ENCODE measurements at regions not wholly inside any gene's neighbourhood (a gene's known extent, or its start where the extent isn't known, plus 50 kb on each side); places are given as distances from the start of the nearest gene placed in this dataset.
"Not testable (repeated sequence)": the region's sequence is repeated elsewhere in the genome, so short reads cannot be mapped to it uniquely, and the experiment has no call there.

GRCh38 chr4:72690771-72691170, 121.8 kb upstream of the ADAMTS3 start:
- H3K27ac ChIP-seq: no peak overlapping the region
- no peak overlapping the region for H3K9ac ChIP-seq (ENCODE audit: insufficient read length)
- no peak for DNase-seq (ENCODE audit: low read depth, low spot score)
- no peaks in the 10 kb centered on the region for H3K9me3 ChIP-seq (ENCODE audit: low read depth, low read length)
- no peaks in the 10 kb centered on the region for H3K36me3 ChIP-seq (ENCODE audit: insufficient read depth, low read length)
- H3K4me3 ChIP-seq: no peak overlapping the region
- TF ChIP-seq POLR2AphosphoS5 (IDR thresholded peaks at IDR 0.05; ENCODE audit: borderline replicate concordance, low read depth, low read length) (no peak), EZH2 (IDR thresholded peaks at IDR 0.05) (no peak), FOXP2 (optimal IDR thresholded peaks at IDR 0.05; ENCODE audit: control extremely low read depth, extremely low read length, insufficient read depth) (no peak)

GRCh38 chr4:72689923-72690322, 120.9 kb upstream of the ADAMTS3 start:
- no peak overlapping the region for H3K9ac ChIP-seq (ENCODE audit: insufficient read length)
- DNase-seq (ENCODE audit: low read depth, low spot score): no peak
- TF ChIP-seq EZH2 (IDR thresholded peaks at IDR 0.05): no peak
- no peak overlapping the region for H3K27ac ChIP-seq
- H3K36me3 ChIP-seq (ENCODE audit: insufficient read depth, low read length): no peaks in the 10 kb centered on the region
- H3K4me3 ChIP-seq: no peak overlapping the region
- H3K9me3 ChIP-seq (ENCODE audit: low read depth, low read length): no peaks in the 10 kb centered on the region

DNA sequence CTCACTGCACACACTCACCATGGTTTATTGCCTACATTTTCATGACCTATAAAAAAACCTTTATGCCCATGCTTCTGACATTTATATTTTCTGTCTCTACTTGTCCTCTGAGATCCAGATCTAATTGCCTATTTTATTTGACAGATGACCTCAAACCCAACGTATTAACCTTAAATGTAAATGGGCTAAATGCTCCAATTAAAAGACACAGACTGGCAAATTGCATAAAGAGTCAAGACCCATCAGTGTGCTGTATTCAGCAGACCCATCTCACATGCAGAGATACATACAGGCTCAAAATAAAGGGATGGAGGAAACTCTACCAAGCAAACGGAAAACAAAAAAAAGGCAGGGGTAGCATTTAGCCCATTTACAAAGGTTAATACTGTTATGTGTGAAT, 117.4 kb upstream of the ADAMTS3 start:
- not testable (repeated sequence) for H3K9ac ChIP-seq (ENCODE audit: insufficient read length); H3K4me3 ChIP-seq; H3K9me3 ChIP-seq (ENCODE audit: low read depth, low read length); H3K36me3 ChIP-seq (ENCODE audit: insufficient read depth, low read length); H3K27ac ChIP-seq; DNase-seq (ENCODE audit: low read depth, low spot score)

- no peak overlapping the region for H3K4me3 ChIP-seq
- no peaks in the 10 kb centered on the region for H3K36me3 ChIP-seq (ENCODE audit: insufficient read depth, low read length)
- no peak for DNase-seq (ENCODE audit: low read depth, low spot score)
- H3K27ac ChIP-seq: no peak overlapping the region
- H3K9ac ChIP-seq (ENCODE audit: insufficient read length): no peak overlapping the region
- H3K9me3 ChIP-seq (ENCODE audit: low read depth, low read length): no peaks in the 10 kb centered on the region
- TF ChIP-seq POLR2AphosphoS5 (IDR thresholded peaks at IDR 0.05; ENCODE audit: borderline replicate concordance, low read depth, low read length): no peak
- no peak for TF ChIP-seq FOXP2 (optimal IDR thresholded peaks at IDR 0.05; ENCODE audit: control extremely low read depth, extremely low read length, insufficient read depth)
- no peak for TF ChIP-seq EZH2 (IDR thresholded peaks at IDR 0.05)
Measured at GRCh38 chr4:72679666-72680065, 110.6 kb upstream of the ADAMTS3 start.

- no peak overlapping the region for H3K4me3 ChIP-seq
- no peak for DNase-seq (ENCODE audit: low read depth, low spot score)
- no peak overlapping the region for H3K9ac ChIP-seq (ENCODE audit: insufficient read length)
- TF ChIP-seq EZH2 (IDR thresholded peaks at IDR 0.05) (no peak), FOXP2 (optimal IDR thresholded peaks at IDR 0.05; ENCODE audit: control extremely low read depth, extremely low read length, insufficient read depth) (no peak), POLR2AphosphoS5 (IDR thresholded peaks at IDR 0.05; ENCODE audit: borderline replicate concordance, low read depth, low read length) (no peak)
- no peak overlapping the region for H3K27ac ChIP-seq
- H3K9me3 ChIP-seq (ENCODE audit: low read depth, low read length): no peaks in the 10 kb centered on the region
- H3K36me3 ChIP-seq (ENCODE audit: insufficient read depth, low read length): no peaks in the 10 kb centered on the region
Measured at GRCh38 chr4:72677886-72678285, 108.9 kb upstream of the ADAMTS3 start.

DNA sequence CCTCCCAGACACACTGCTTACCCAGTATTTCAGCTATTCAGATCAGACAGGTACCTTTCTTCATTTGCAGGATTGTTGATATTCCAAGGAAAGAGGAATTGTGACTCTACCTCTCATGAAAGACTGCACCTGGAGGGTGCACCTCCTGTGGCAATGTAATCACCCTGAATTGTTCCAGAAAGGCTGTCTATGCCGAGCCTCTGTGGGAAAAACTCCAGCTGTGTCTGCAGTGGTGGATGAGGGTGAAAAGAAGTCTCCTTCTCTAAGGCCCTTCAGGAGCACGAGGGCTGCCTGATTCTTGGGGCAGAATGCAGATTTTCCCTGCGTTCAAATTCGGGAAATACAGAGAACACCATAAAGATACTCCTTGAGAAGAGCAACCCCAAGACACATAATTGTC, 108.2 kb upstream of the ADAMTS3 start:
- Histone ChIP-seq H3K4me3 (no peak overlapping the region), H3K9me3 (ENCODE audit: low read depth, low read length) (no peaks in the 10 kb centered on the region), H3K27ac (no peak overlapping the region), H3K36me3 (ENCODE audit: insufficient read depth, low read length) (no peaks in the 10 kb centered on the region), H3K9ac (ENCODE audit: insufficient read length) (no peak overlapping the region)
- DNase-seq (ENCODE audit: low read depth, low spot score): no peak
- TF ChIP-seq FOXP2 (optimal IDR thresholded peaks at IDR 0.05; ENCODE audit: control extremely low read depth, extremely low read length, insufficient read depth): no peak
- no peak for TF ChIP-seq EZH2 (IDR thresholded peaks at IDR 0.05)

DNA sequence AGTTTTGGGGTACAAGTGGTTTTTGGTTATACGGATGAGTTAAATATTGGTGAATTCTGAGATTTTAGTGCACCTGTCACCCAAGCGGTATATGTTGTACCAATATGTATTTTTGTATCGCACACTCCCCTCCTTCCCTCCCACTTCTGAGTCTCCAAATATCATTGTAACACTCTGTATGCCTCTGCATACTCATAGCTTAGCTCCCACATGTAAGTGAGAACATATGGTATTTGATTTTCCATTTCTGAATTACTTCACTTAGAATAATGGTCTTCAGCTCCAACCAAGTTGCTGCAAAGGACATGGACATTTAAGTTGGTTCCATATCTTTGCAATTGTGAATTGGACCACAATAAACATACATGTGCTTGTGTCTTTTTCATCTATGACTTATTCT, 103.0 kb upstream of the ADAMTS3 start:
- Histone ChIP-seq H3K36me3 (ENCODE audit: insufficient read depth, low read length) (no peaks in the 10 kb centered on the region), H3K4me3 (no peak overlapping the region), H3K9me3 (ENCODE audit: low read depth, low read length) (no peaks in the 10 kb centered on the region), H3K9ac (ENCODE audit: insufficient read length) (no peak overlapping the region), H3K27ac (no peak overlapping the region)
- no peak for TF ChIP-seq EZH2 (IDR thresholded peaks at IDR 0.05)
- TF ChIP-seq FOXP2 (optimal IDR thresholded peaks at IDR 0.05; ENCODE audit: control extremely low read depth, extremely low read length, insufficient read depth): no peak
- DNase-seq (ENCODE audit: low read depth, low spot score): no peak

GRCh38 chr4:72670521-72670920, 101.5 kb upstream of the ADAMTS3 start:
- H3K36me3 ChIP-seq (ENCODE audit: insufficient read depth, low read length): no peaks in the 10 kb centered on the region
- H3K27ac ChIP-seq: no peak overlapping the region
- DNase-seq (ENCODE audit: low read depth, low spot score): no peak
- TF ChIP-seq POLR2AphosphoS5 (IDR thresholded peaks at IDR 0.05; ENCODE audit: borderline replicate concordance, low read depth, low read length): no peak
- no peak for TF ChIP-seq EZH2 (IDR thresholded peaks at IDR 0.05)
- no peak for TF ChIP-seq FOXP2 (optimal IDR thresholded peaks at IDR 0.05; ENCODE audit: control extremely low read depth, extremely low read length, insufficient read depth)
- H3K9me3 ChIP-seq (ENCODE audit: low read depth, low read length): no peaks in the 10 kb centered on the region
- no peak overlapping the region for H3K9ac ChIP-seq (ENCODE audit: insufficient read length)
- H3K4me3 ChIP-seq: no peak overlapping the region

- Histone ChIP-seq H3K36me3 (ENCODE audit: insufficient read depth, low read length) (no peaks in the 10 kb centered on the region), H3K4me3 (no peak overlapping the region), H3K9ac (ENCODE audit: insufficient read length) (no peak overlapping the region), H3K27ac (no peak overlapping the region), H3K9me3 (ENCODE audit: low read depth, low read length) (no peaks in the 10 kb centered on the region)
- no peak for DNase-seq (ENCODE audit: low read depth, low spot score)
- no peak for TF ChIP-seq EZH2 (IDR thresholded peaks at IDR 0.05)
Measured at GRCh38 chr4:72666910-72667309, 97.9 kb upstream of the ADAMTS3 start.

All from SK-N-MC (cell line).